Stomach (tissue), 8 donors: ENCODE measurements at regions not wholly inside any gene's neighbourhood (a gene's known extent, or its start where the extent isn't known, plus 50 kb on each side); places are given as distances from the start of the nearest gene placed in this dataset.

Source experiments
- DNase-seq, 2 donors: peaks; one replicate each; pipeline versions ENCODE4 v3.0.0 to v3.0.0-alpha.2; 2013 to 2019
- H3K27ac ChIP-seq, 5 donors: fragments of 200-600 bp in 4 of 5; sonication (generic) in 4 of 5; one replicate each; pipeline ENCODE4 v1.5.1; 2013 to 2019; ENCODE audit warnings: mild to moderate bottlenecking in 1 of 5, moderate library complexity in 1 of 5
- H3K27me3 ChIP-seq, 3 donors: fragments of 200-600 bp; sonication (generic); one replicate each; pipeline ENCODE4 v1.5.1; 2017 to 2019; ENCODE audit warnings: mixed run types in 1 of 3
- H3K36me3 ChIP-seq, 4 donors: fragments of 200-600 bp; sonication (generic); 1 replicate in 3 of 4; 2 replicates in 1 of 4; pipeline ENCODE4 v1.5.1; 2016 to 2019
- H3K4me1 ChIP-seq, 4 donors: fragments of 200-600 bp; sonication (generic); one replicate each; pipeline ENCODE4 v1.5.1; 2016 to 2019
- H3K4me3 ChIP-seq, 4 donors: fragments of 200-600 bp; sonication (generic) in 3 of 4; one replicate each; pipeline ENCODE4 v1.5.1; 2016 to 2019; ENCODE audit warnings: mild to moderate bottlenecking in 1 of 4
- H3K9me3 ChIP-seq, 4 donors: fragments of 200-600 bp; sonication (generic); one replicate each; pipeline ENCODE4 v1.5.1; 2016 to 2019
- CTCF ChIP-seq, 7 experiments: fragments of 450-650 bp in 4 of 7; fragments of 200-600 bp in 3 of 7; sonication (generic) in 3 of 7; IDR thresholded peaks; one replicate each; pipeline ENCODE4 v1.5.1; 2016 to 2019; ENCODE audit warnings: antibody characterized with exemption in 7 of 7, control low read depth in 2 of 7, mild to moderate bottlenecking in 1 of 7
- EP300 ChIP-seq: sonication (generic); formaldehyde crosslinking; IDR thresholded peaks from one replicate; pipeline ENCODE4 v1.6.1; 2017; ENCODE audit warnings: antibody characterized with exemption
- POLR2A ChIP-seq, 4 donors: fragments of 450-650 bp; IDR thresholded peaks; one replicate each; pipeline ENCODE4 v1.6.1; 2016; ENCODE audit warnings: antibody characterized with exemption in 4 of 4, control low read depth in 2 of 4, mild to moderate bottlenecking in 1 of 4, moderate library complexity in 1 of 4
- POLR2AphosphoS5 ChIP-seq, 3 donors: sonication (generic); formaldehyde crosslinking; IDR thresholded peaks; one replicate each; pipeline ENCODE4 v1.6.1; 2016; ENCODE audit warnings: antibody characterized with exemption in 3 of 3
- WGBS, 5 donors: extraction: QIAGEN DNeasy Blood & Tissue Kit in 3 of 5; methylation state at CpG; one replicate each; pipeline versions ENCODE4 v1.1.5 to v1.1.7; 2013 to 2018; 5-methylcytosine and 5-hydroxymethylcytosine counted together
- intact Hi-C: fragments of 100-400 bp; cut with DNase I; formaldehyde crosslinking; loops from one replicate; pipeline ENCODE4 v1.15.1; 2023; ENCODE audit warnings: low total_unique reads
- donor health status: healthy with polysubstance abuse.
- donor health status: Bipolar disorder and iron deficiency.
- donor health status: healthy.

GRCh38 chr3:10585945-10586344, 80.6 kb upstream of the ATP2B2 start:
- Histone ChIP-seq H3K4me3 (no peak overlapping the region), H3K36me3 (no peaks in the 10 kb centered on the region), H3K9me3 (no peaks in the 10 kb centered on the region), H3K27me3 (peaks cover 0 to 39% (median 5%) of the 10 kb centered on the region in 3 donors), H3K4me1 (no peaks in the 10 kb centered on the region), H3K27ac (no peak overlapping the region)
- WGBS, 5 donors = 35 to 60% (median 36%) methylated on average over 1 of the region's 1 CpG
- TF ChIP-seq EP300 = no peak
- TF ChIP-seq POLR2AphosphoS5 (IDR thresholded peaks at IDR 0.05) = no peak
- no peak for TF ChIP-seq CTCF (IDR thresholded peaks at IDR 0.05)
- DNase-seq = no peak
- intact Hi-C loops = no loop called here

DNA sequence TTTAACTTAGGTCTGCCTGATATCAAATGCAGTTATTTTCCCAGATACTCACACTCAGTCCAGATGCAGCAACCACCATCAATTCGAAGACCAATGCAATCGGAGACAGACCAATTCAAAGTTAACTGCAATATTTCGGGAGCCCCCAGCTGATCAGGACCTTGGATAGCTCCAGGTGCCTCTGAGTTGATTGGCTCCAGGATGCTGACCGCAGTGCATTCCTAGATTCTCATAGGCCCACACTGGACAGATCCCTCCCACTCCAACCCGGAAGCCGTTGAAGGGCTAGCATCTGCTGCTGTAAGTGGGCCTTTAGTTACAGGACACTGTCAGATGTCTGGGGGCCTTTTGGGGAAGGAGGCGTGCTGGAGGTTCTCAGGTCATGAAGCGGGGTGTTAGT, 89.5 kb upstream of the ATP2B2 start:
- intact Hi-C loops = no loop called here
- DNase-seq = peak in 1 of 2 donors; percentile 85
- peaks cover 0 to 40% (median 0%) of the 10 kb centered on the region in 3 donors for H3K27me3 ChIP-seq
- H3K27ac ChIP-seq = no peak overlapping the region
- H3K9me3 ChIP-seq = no peaks in the 10 kb centered on the region
- H3K36me3 ChIP-seq = no peaks in the 10 kb centered on the region
- WGBS, 5 donors = 9 to 20% (median 14%) methylated on average over 7 to 8 of the region's 8 CpGs
- H3K4me1 ChIP-seq = no peaks in the 10 kb centered on the region
- TF ChIP-seq CTCF (IDR thresholded peaks at IDR 0.05) = no peak
- TF ChIP-seq POLR2A (IDR thresholded peaks at IDR 0.05) = no peak
- TF ChIP-seq POLR2AphosphoS5 (IDR thresholded peaks at IDR 0.05) = no peak
- TF ChIP-seq EP300 = no peak
- H3K4me3 ChIP-seq = no peak overlapping the region

DNA sequence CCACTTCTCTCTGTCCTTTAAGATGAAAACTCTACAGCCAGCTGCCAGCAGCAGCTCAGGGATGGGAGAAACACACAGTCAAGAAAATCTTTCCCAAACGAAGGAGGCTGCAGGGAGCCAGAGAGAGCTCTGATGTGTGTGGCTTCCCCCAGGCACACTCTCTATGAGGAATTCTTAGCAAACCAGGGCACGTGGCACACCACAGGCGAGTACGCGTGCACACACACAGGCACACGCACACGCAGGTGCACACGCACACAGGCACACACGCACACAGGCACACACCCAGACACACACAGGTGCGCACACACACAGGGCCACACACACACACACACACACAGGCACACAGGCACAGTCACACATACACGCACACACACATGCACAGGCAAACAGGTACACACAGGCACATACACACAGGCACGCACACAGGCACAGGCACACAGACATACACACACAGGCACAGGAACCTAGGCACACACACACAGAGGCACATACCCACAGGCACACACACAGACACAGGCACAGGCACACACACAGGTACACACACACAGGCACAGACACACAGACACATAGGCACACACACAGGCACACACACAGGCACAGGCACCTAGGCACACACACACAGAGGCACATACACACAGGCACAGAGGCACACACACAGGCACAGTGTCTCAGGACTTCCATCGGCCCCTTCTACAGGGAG, 91.5 kb upstream of the ATP2B2 start:
- TF ChIP-seq EP300 (no peak), POLR2AphosphoS5 (IDR thresholded peaks at IDR 0.05) (no peak), CTCF (IDR thresholded peaks at IDR 0.05) (no peak), POLR2A (IDR thresholded peaks at IDR 0.05) (no peak)
- no peak for DNase-seq
- Histone ChIP-seq H3K27me3 (peaks cover 0 to 57% (median 0%) of the 10 kb centered on the region in 3 donors), H3K4me1 (no peaks in the 10 kb centered on the region), H3K27ac (no peak overlapping the region), H3K9me3 (no peaks in the 10 kb centered on the region), H3K4me3 (no peak overlapping the region), H3K36me3 (no peaks in the 10 kb centered on the region)
- intact Hi-C loops = no loop called here
- 80 to 86% (median 83%) methylated on average over 12 to 13 of the region's 13 CpGs for WGBS, 5 donors

GRCh38 chr3:10597733-10598132, 92.3 kb upstream of the ATP2B2 start:
- Histone ChIP-seq H3K27me3 (peaks cover 0 to 58% (median 0%) of the 10 kb centered on the region in 3 donors), H3K36me3 (no peaks in the 10 kb centered on the region), H3K27ac (no peak overlapping the region), H3K9me3 (no peaks in the 10 kb centered on the region), H3K4me3 (no peak overlapping the region), H3K4me1 (no peaks in the 10 kb centered on the region)
- intact Hi-C loops = no loop called here
- DNase-seq = no peak
- WGBS, 5 donors = 47 to 55% (median 48%) methylated on average over 4 of the region's 4 CpGs
- no peak for TF ChIP-seq POLR2AphosphoS5 (IDR thresholded peaks at IDR 0.05)
- no peak for TF ChIP-seq POLR2A (IDR thresholded peaks at IDR 0.05)
- no peak for TF ChIP-seq CTCF (IDR thresholded peaks at IDR 0.05)
- TF ChIP-seq EP300 = no peak
